RWPE2 (cell line): ENCODE measurements at regions not wholly inside any gene's neighbourhood (a gene's known extent, or its start where the extent isn't known, plus 50 kb on each side); places are given as distances from the start of the nearest gene placed in this dataset.
A peak's percentile ranks its signal among the peaks of the same experiment; 100 is the strongest.
"Not testable (repeated sequence)": the region's sequence is repeated elsewhere in the genome, so short reads cannot be mapped to it uniquely, and the experiment has no call there.

Source experiments
- ATAC-seq: fragments of 200-7000 bp; cut with Tn5 transposase; 3 replicates; pipeline ENCODE4 v1.9.1; 2021; ENCODE audit warnings: low read depth
- DNase-seq: peaks from one replicate; pipeline ENCODE4 v3.0.0-alpha.2; 2020; ENCODE audit warnings: low spot score
- H3K27ac ChIP-seq: fragments of 450-650 bp; 2 replicates; pipeline ENCODE4 v1.5.1; 2017; ENCODE audit warnings: mild to moderate bottlenecking; ENCODE audit not compliant: poor library complexity, severe bottlenecking
- H3K27me3 ChIP-seq: fragments of 250-450 bp; sonication (Bioruptor Pico); 2 replicates; pipeline ENCODE4 v1.5.1; 2021; ENCODE audit warnings: mild to moderate bottlenecking, moderate library complexity; ENCODE audit not compliant: insufficient read depth, poor library complexity, severe bottlenecking
- H3K36me3 ChIP-seq: fragments of 250-450 bp; sonication (Bioruptor Pico); 2 replicates; pipeline ENCODE4 v1.5.1; 2020; ENCODE audit warnings: low read depth, mild to moderate bottlenecking, moderate library complexity
- H3K4me1 ChIP-seq: fragments of 250-450 bp; sonication (Bioruptor Pico); 2 replicates; pipeline ENCODE4 v1.5.1; 2021; ENCODE audit warnings: mild to moderate bottlenecking, moderate library complexity; ENCODE audit not compliant: insufficient read depth, poor library complexity, severe bottlenecking
- H3K4me3 ChIP-seq: fragments of 250-450 bp; sonication (Bioruptor Pico); 2 replicates; pipeline ENCODE4 v1.5.1; 2021; ENCODE audit warnings: mild to moderate bottlenecking, moderate library complexity; ENCODE audit not compliant: severe bottlenecking
- H3K9me3 ChIP-seq: fragments of 250-450 bp; sonication (Bioruptor Pico); 2 replicates; pipeline ENCODE4 v1.5.1; 2021; ENCODE audit warnings: mild to moderate bottlenecking, moderate library complexity; ENCODE audit not compliant: severe bottlenecking

- not testable (repeated sequence) for DNase-seq, H3K36me3 ChIP-seq, H3K27ac ChIP-seq, H3K4me3 ChIP-seq, H3K9me3 ChIP-seq, ATAC-seq, H3K4me1 ChIP-seq, H3K27me3 ChIP-seq
These were observed 82.6 kb upstream of the PRSS12 start for GRCh38 chr4:118435415-118435814.

- not testable (repeated sequence) for DNase-seq, H3K36me3 ChIP-seq, H3K27ac ChIP-seq, H3K9me3 ChIP-seq, H3K27me3 ChIP-seq, ATAC-seq, H3K4me3 ChIP-seq, H3K4me1 ChIP-seq
These were observed 89.5 kb upstream of the PRSS12 start for GRCh38 chr4:118442115-118442837.

- not testable (repeated sequence) for H3K27me3 ChIP-seq, H3K4me3 ChIP-seq, H3K4me1 ChIP-seq, ATAC-seq, H3K36me3 ChIP-seq, DNase-seq, H3K9me3 ChIP-seq, H3K27ac ChIP-seq
These were observed 94.6 kb upstream of the PRSS12 start for GRCh38 chr4:118447397-118447796.

GRCh38 chr4:118454857-118455256 is 102.1 kb upstream of the PRSS12 start:
- H3K9me3 ChIP-seq, ATAC-seq, H3K27ac ChIP-seq, H3K4me1 ChIP-seq, H3K4me3 ChIP-seq, H3K27me3 ChIP-seq, H3K36me3 ChIP-seq, DNase-seq: not testable (repeated sequence)

- not testable (repeated sequence) for H3K27ac ChIP-seq, H3K4me1 ChIP-seq, H3K4me3 ChIP-seq, DNase-seq, H3K27me3 ChIP-seq, H3K9me3 ChIP-seq, H3K36me3 ChIP-seq
- ATAC-seq, result peak; percentile 99
These were observed 108.6 kb upstream of the PRSS12 start for GRCh38 chr4:118461435-118461834.

- H3K36me3 ChIP-seq, H3K9me3 ChIP-seq, H3K27me3 ChIP-seq, H3K27ac ChIP-seq, H3K4me1 ChIP-seq, H3K4me3 ChIP-seq, DNase-seq, ATAC-seq: not testable (repeated sequence)
These were observed 113.0 kb upstream of the PRSS12 start for GRCh38 chr4:118465831-118466230.

GRCh38 chr4:118474001-118474626 is 121.3 kb upstream of the PRSS12 start:
- not testable (repeated sequence) for H3K4me1 ChIP-seq, DNase-seq, H3K36me3 ChIP-seq, H3K9me3 ChIP-seq, H3K27ac ChIP-seq, H3K27me3 ChIP-seq, H3K4me3 ChIP-seq
- peak; percentile 92 for ATAC-seq

- not testable (repeated sequence) for H3K27ac ChIP-seq, ATAC-seq, H3K4me1 ChIP-seq, H3K36me3 ChIP-seq, DNase-seq, H3K27me3 ChIP-seq, H3K9me3 ChIP-seq, H3K4me3 ChIP-seq
These were observed 122.0 kb upstream of the PRSS12 start for GRCh38 chr4:118474771-118475170.

- H3K27ac ChIP-seq, H3K9me3 ChIP-seq, ATAC-seq, H3K4me1 ChIP-seq, H3K27me3 ChIP-seq, H3K36me3 ChIP-seq, H3K4me3 ChIP-seq, DNase-seq: not testable (repeated sequence)
These were observed 123.1 kb upstream of the PRSS12 start for GRCh38 chr4:118475901-118476300.

GRCh38 chr4:118477826-118478225 is 125.0 kb upstream of the PRSS12 start:
- H3K36me3 ChIP-seq, H3K27me3 ChIP-seq, H3K9me3 ChIP-seq, H3K27ac ChIP-seq, ATAC-seq, DNase-seq, H3K4me3 ChIP-seq, H3K4me1 ChIP-seq: not testable (repeated sequence)

- not testable (repeated sequence) for H3K27ac ChIP-seq, H3K4me3 ChIP-seq, DNase-seq, H3K36me3 ChIP-seq, H3K4me1 ChIP-seq, H3K27me3 ChIP-seq, ATAC-seq, H3K9me3 ChIP-seq
These were observed 133.1 kb upstream of the PRSS12 start for GRCh38 chr4:118485801-118486314.
